ENCODE measurements at regions not wholly inside any gene's neighbourhood (a gene's known extent, or its start where the extent isn't known, plus 50 kb on each side); places are given as distances from the start of the nearest gene placed in this dataset.
"Not testable (repeated sequence)": the region's sequence is repeated elsewhere in the genome, so short reads cannot be mapped to it uniquely, and the experiment has no call there.

- H3K27ac ChIP-seq (ENCODE audit: low read length): no peak overlapping the region
- H3K4me1 ChIP-seq (ENCODE audit: low read length): no peaks in the 10 kb centered on the region
- no peaks in the 10 kb centered on the region for H3K9me3 ChIP-seq (replicated peaks; ENCODE audit: insufficient read depth, low read length)
These were observed 321.3 kb downstream of the SEMA3D start for GRCh38 chr7:84865560-84865959.

GRCh38 chr7:84857336-84857735 lies 329.5 kb downstream of the SEMA3D start:
- Histone ChIP-seq H3K4me2 (ENCODE audit: low read depth, low read length) (no peak overlapping the region), H3K36me3 (replicated peaks; ENCODE audit: insufficient read depth, low read length) (no peaks in the 10 kb centered on the region), H3K79me2 (ENCODE audit: low read length) (no peaks in the 10 kb centered on the region), H3K9me2 (replicated peaks; ENCODE audit: insufficient read depth, low read length) (no peaks in the 10 kb centered on the region), H3K4me3 (ENCODE audit: low read length) (no peak overlapping the region), H3K9ac (ENCODE audit: low read length) (no peak overlapping the region), H2AFZ (ENCODE audit: low read length) (no peak overlapping the region), H3K9me3 (replicated peaks; ENCODE audit: insufficient read depth, low read length) (no peaks in the 10 kb centered on the region), H3K4me1 (ENCODE audit: low read length) (no peaks in the 10 kb centered on the region), H4K20me1 (ENCODE audit: insufficient read depth, low read length) (no peaks in the 10 kb centered on the region), H3K27me3 (replicated peaks; ENCODE audit: insufficient read depth, low read length) (no peaks in the 10 kb centered on the region), H3F3A (ENCODE audit: insufficient read depth, low read length) (no peaks in the 10 kb centered on the region), H3K27ac (ENCODE audit: low read length) (no peak overlapping the region)
- no peak for TF ChIP-seq EZH2phosphoT487 (IDR thresholded peaks at IDR 0.05; ENCODE audit: low read length)
- no peak for TF ChIP-seq CTCF (IDR thresholded peaks at IDR 0.05; ENCODE audit: low read length)
- no peak for TF ChIP-seq EZH2 (optimal IDR thresholded peaks at IDR 0.05; ENCODE audit: low read depth, low read length)
- no peak for DNase-seq

More at GRCh38 chr7:84865560-84865959, 321.3 kb downstream of the SEMA3D start:
- no peak overlapping the region for H3K4me2 ChIP-seq (ENCODE audit: low read depth, low read length)
- H3F3A ChIP-seq (ENCODE audit: insufficient read depth, low read length): no peaks in the 10 kb centered on the region
- no peaks in the 10 kb centered on the region for H3K79me2 ChIP-seq (ENCODE audit: low read length)
- no peaks in the 10 kb centered on the region for H3K9me2 ChIP-seq (replicated peaks; ENCODE audit: insufficient read depth, low read length)
- H3K36me3 ChIP-seq (replicated peaks; ENCODE audit: insufficient read depth, low read length): no peaks in the 10 kb centered on the region
- no peak for DNase-seq
- no peaks in the 10 kb centered on the region for H3K27me3 ChIP-seq (replicated peaks; ENCODE audit: insufficient read depth, low read length)
- no peak overlapping the region for H3K4me3 ChIP-seq (ENCODE audit: low read length)
- H2AFZ ChIP-seq (ENCODE audit: low read length): no peak overlapping the region
- TF ChIP-seq EZH2 (optimal IDR thresholded peaks at IDR 0.05; ENCODE audit: low read depth, low read length): no peak
- TF ChIP-seq CTCF (IDR thresholded peaks at IDR 0.05; ENCODE audit: low read length): no peak
- no peak for TF ChIP-seq EZH2phosphoT487 (IDR thresholded peaks at IDR 0.05; ENCODE audit: low read length)
- no peak overlapping the region for H3K9ac ChIP-seq (ENCODE audit: low read length)
- no peaks in the 10 kb centered on the region for H4K20me1 ChIP-seq (ENCODE audit: insufficient read depth, low read length)

GRCh38 chr7:84855758-84856157 lies 331.1 kb downstream of the SEMA3D start:
- H4K20me1 ChIP-seq (ENCODE audit: insufficient read depth, low read length): no peaks in the 10 kb centered on the region
- H3K27ac ChIP-seq (ENCODE audit: low read length): no peak overlapping the region
- H3K9me3 ChIP-seq (replicated peaks; ENCODE audit: insufficient read depth, low read length): no peaks in the 10 kb centered on the region
- H3K36me3 ChIP-seq (replicated peaks; ENCODE audit: insufficient read depth, low read length): no peaks in the 10 kb centered on the region
- H3K27me3 ChIP-seq (replicated peaks; ENCODE audit: insufficient read depth, low read length): no peaks in the 10 kb centered on the region
- DNase-seq: no peak
- no peak overlapping the region for H3K9ac ChIP-seq (ENCODE audit: low read length)
- no peaks in the 10 kb centered on the region for H3K79me2 ChIP-seq (ENCODE audit: low read length)
- no peak overlapping the region for H3K4me3 ChIP-seq (ENCODE audit: low read length)
- H3K9me2 ChIP-seq (replicated peaks; ENCODE audit: insufficient read depth, low read length): no peaks in the 10 kb centered on the region
- TF ChIP-seq EZH2 (optimal IDR thresholded peaks at IDR 0.05; ENCODE audit: low read depth, low read length) (no peak), CTCF (IDR thresholded peaks at IDR 0.05; ENCODE audit: low read length) (no peak), EZH2phosphoT487 (IDR thresholded peaks at IDR 0.05; ENCODE audit: low read length) (no peak)
- H2AFZ ChIP-seq (ENCODE audit: low read length): no peak overlapping the region
- H3K4me2 ChIP-seq (ENCODE audit: low read depth, low read length): no peak overlapping the region
- peaks cover 6% of the 10 kb centered on the region; the same call in 1 of the 2 replicates for H3K4me1 ChIP-seq (ENCODE audit: low read length)
- H3F3A ChIP-seq (ENCODE audit: insufficient read depth, low read length): no peaks in the 10 kb centered on the region

- not testable (repeated sequence) for H3K27me3 ChIP-seq (replicated peaks; ENCODE audit: insufficient read depth, low read length); H3K9me2 ChIP-seq (replicated peaks; ENCODE audit: insufficient read depth, low read length); H3K9me3 ChIP-seq (replicated peaks; ENCODE audit: insufficient read depth, low read length); H4K20me1 ChIP-seq (ENCODE audit: insufficient read depth, low read length); H3K36me3 ChIP-seq (replicated peaks; ENCODE audit: insufficient read depth, low read length); H3K79me2 ChIP-seq (ENCODE audit: low read length); H3K27ac ChIP-seq (ENCODE audit: low read length); DNase-seq; H3F3A ChIP-seq (ENCODE audit: insufficient read depth, low read length); H3K4me1 ChIP-seq (ENCODE audit: low read length); H3K4me2 ChIP-seq (ENCODE audit: low read depth, low read length); H3K4me3 ChIP-seq (ENCODE audit: low read length); H3K9ac ChIP-seq (ENCODE audit: low read length); H2AFZ ChIP-seq (ENCODE audit: low read length)
These were observed 337.9 kb downstream of the SEMA3D start for GRCh38 chr7:84848974-84849372.

All from MM.1S (cell line).